Keratinocyte (primary cell): ENCODE measurements at regions not wholly inside any gene's neighbourhood (a gene's known extent, or its start where the extent isn't known, plus 50 kb on each side); places are given as distances from the start of the nearest gene placed in this dataset.

ENCODE experiments used
- EZH2 ChIP-seq: IDR thresholded peaks from one replicate; pipeline ENCODE4 v1.6.1; 2012; ENCODE audit warnings: inconsistent platforms, mild to moderate bottlenecking, low read length, moderate library complexity
- TF ChIP-seq, protein P1 (sequence below), 3 experiments: IDR thresholded peaks in 1 of 3; conservative IDR thresholded peaks in 1 of 3; optimal IDR thresholded peaks in 1 of 3; 2 replicates in 2 of 3; 3 replicates in 1 of 3; pipeline versions ENCODE3 to v1.5.1; 2011; ENCODE audit warnings: low read length in 3 of 3, mild to moderate bottlenecking in 3 of 3, moderate library complexity in 2 of 3, control low read depth in 1 of 3, inconsistent platforms in 1 of 3; ENCODE audit not compliant: insufficient read depth in 2 of 3; ENCODE audit errors: extremely low read depth in 1 of 3

DNA sequence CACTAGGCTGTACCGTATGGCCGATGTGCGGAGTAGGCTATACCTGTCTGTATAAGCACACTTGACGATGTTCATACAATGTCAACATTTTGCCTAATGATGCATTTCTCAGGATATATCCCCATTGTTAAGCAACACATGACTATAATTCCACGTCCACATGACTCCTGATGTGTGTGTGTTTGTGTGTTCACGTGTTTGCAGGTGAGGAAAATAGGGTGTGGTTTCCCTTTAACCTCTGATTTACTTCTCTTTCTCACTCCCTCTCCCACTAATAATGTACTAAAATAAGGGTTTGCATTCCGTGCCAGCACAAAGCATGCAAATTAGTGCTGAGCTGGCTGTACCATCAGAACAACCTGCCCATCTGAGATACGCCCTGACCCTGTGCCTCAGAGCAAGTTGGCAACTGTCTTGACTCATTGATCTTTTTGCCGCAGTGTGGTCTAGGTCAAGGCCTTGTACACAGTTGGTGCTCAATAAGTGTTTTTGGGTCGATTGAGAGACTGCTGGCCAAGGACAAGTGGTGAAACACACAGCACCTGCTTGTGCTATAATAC, 64.6 kb upstream of the DOCK1 start:
- TF ChIP-seq EZH2: no peak
- TF ChIP-seq, protein P1, sequence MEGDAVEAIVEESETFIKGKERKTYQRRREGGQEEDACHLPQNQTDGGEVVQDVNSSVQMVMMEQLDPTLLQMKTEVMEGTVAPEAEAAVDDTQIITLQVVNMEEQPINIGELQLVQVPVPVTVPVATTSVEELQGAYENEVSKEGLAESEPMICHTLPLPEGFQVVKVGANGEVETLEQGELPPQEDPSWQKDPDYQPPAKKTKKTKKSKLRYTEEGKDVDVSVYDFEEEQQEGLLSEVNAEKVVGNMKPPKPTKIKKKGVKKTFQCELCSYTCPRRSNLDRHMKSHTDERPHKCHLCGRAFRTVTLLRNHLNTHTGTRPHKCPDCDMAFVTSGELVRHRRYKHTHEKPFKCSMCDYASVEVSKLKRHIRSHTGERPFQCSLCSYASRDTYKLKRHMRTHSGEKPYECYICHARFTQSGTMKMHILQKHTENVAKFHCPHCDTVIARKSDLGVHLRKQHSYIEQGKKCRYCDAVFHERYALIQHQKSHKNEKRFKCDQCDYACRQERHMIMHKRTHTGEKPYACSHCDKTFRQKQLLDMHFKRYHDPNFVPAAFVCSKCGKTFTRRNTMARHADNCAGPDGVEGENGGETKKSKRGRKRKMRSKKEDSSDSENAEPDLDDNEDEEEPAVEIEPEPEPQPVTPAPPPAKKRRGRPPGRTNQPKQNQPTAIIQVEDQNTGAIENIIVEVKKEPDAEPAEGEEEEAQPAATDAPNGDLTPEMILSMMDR (optimal IDR thresholded peaks at IDR 0.05 in 1 of 3, IDR thresholded peaks at IDR 0.05 in 1 of 3, conservative IDR thresholded peaks at IDR 0.05 in 1 of 3; ENCODE audit: extremely low read depth in 1 of 3, insufficient read depth in 2 of 3, low read length in 3 of 3): no peak
